Peyer's patch (tissue), 4 donors: ENCODE measurements at regions not wholly inside any gene's neighbourhood (a gene's known extent, or its start where the extent isn't known, plus 50 kb on each side); places are given as distances from the start of the nearest gene placed in this dataset.

Experiments used
- DNase-seq, 3 donors: peaks; one replicate each; pipeline ENCODE4 v3.0.0-alpha.2; 2017 to 2019
- H3K27ac ChIP-seq, 4 donors: fragments of 200-600 bp; sonication (generic); one replicate each; pipeline ENCODE4 v1.5.1; 2016 to 2019
- H3K27me3 ChIP-seq, 2 donors: fragments of 200-600 bp; sonication (generic); one replicate each; pipeline ENCODE4 v1.5.1; 2019
- H3K36me3 ChIP-seq, 3 donors: fragments of 200-600 bp; sonication (generic); one replicate each; pipeline ENCODE4 v1.5.1; 2016 to 2019
- H3K4me1 ChIP-seq, 4 donors: fragments of 200-600 bp; sonication (generic); one replicate each; pipeline ENCODE4 v1.5.1; 2016 to 2019
- H3K4me3 ChIP-seq, 4 donors: fragments of 200-600 bp; sonication (generic); 1 replicate in 3 of 4; 2 replicates in 1 of 4; pipeline ENCODE4 v1.5.1; 2016 to 2019; ENCODE audit warnings: mild to moderate bottlenecking in 1 of 4
- H3K9me3 ChIP-seq, 4 donors: fragments of 200-600 bp; sonication (generic); one replicate each; pipeline ENCODE4 v1.5.1; 2016 to 2019; ENCODE audit warnings: mild to moderate bottlenecking in 1 of 4
- POLR2A ChIP-seq, 2 donors: fragments of 450-650 bp; IDR thresholded peaks; one replicate each; pipeline ENCODE4 v1.5.1; 2017; ENCODE audit warnings: antibody characterized with exemption in 2 of 2, mild to moderate bottlenecking in 2 of 2, moderate library complexity in 2 of 2
- TF ChIP-seq, protein P1 (sequence below), 6 experiments: fragments of 450-650 bp in 4 of 6; fragments of 200-600 bp in 2 of 6; sonication (generic) in 1 of 6; IDR thresholded peaks; one replicate each; pipeline ENCODE4 v1.5.1; 2017 to 2019; ENCODE audit warnings: antibody characterized with exemption in 6 of 6, mild to moderate bottlenecking in 3 of 6, moderate library complexity in 1 of 6

DNA sequence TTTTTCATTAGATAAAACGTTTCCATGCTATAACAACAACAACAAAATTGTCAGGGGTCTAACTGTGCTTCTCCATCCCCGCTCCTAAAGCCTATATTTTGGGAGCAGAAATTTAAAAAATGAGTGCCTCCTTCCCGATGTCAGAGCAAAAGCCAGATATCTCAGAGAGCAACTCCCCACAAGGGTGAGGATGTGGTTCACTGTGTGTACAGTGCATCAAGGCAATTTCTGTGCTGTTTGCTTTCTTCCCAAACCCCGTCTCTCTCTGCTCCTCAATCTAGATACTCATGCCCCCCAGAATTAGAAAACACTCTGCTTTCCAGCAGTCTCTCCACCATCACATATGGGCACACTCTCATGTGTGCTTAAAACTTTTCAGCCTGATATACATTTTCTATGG lies 76.7 kb upstream of the MBNL1 start:
- Histone ChIP-seq H3K27me3 (no peaks in the 10 kb centered on the region), H3K4me1 (peaks cover 0 to 6% (median 1%) of the 10 kb centered on the region in 4 donors), H3K4me3 (no peak overlapping the region), H3K36me3 (no peaks in the 10 kb centered on the region), H3K9me3 (no peaks in the 10 kb centered on the region), H3K27ac (peak overlapping the region in 3 of 4 donors; percentile 19 to 53 (median 28))
- DNase-seq, result peak in 2 of 3 donors; percentile 37 to 67
- TF ChIP-seq, protein P1, sequence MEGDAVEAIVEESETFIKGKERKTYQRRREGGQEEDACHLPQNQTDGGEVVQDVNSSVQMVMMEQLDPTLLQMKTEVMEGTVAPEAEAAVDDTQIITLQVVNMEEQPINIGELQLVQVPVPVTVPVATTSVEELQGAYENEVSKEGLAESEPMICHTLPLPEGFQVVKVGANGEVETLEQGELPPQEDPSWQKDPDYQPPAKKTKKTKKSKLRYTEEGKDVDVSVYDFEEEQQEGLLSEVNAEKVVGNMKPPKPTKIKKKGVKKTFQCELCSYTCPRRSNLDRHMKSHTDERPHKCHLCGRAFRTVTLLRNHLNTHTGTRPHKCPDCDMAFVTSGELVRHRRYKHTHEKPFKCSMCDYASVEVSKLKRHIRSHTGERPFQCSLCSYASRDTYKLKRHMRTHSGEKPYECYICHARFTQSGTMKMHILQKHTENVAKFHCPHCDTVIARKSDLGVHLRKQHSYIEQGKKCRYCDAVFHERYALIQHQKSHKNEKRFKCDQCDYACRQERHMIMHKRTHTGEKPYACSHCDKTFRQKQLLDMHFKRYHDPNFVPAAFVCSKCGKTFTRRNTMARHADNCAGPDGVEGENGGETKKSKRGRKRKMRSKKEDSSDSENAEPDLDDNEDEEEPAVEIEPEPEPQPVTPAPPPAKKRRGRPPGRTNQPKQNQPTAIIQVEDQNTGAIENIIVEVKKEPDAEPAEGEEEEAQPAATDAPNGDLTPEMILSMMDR (IDR thresholded peaks at IDR 0.05), result no peak
- TF ChIP-seq POLR2A (IDR thresholded peaks at IDR 0.05), result no peak

- H3K36me3 ChIP-seq, result no peaks in the 10 kb centered on the region
- no peak for DNase-seq
- peak overlapping the region in 3 of 4 donors; percentile 18 to 40 (median 39) for H3K4me3 ChIP-seq
- H3K27ac ChIP-seq, result peak overlapping the region; percentile 36 to 74 (median 54)
- H3K4me1 ChIP-seq, result peaks cover 0 to 6% (median 1%) of the 10 kb centered on the region in 4 donors
- TF ChIP-seq, protein P1 (IDR thresholded peaks at IDR 0.05), result no peak
- TF ChIP-seq POLR2A (IDR thresholded peaks at IDR 0.05), result no peak
- H3K9me3 ChIP-seq, result no peaks in the 10 kb centered on the region
- H3K27me3 ChIP-seq, result no peaks in the 10 kb centered on the region
Measured at GRCh38 chr3:152192936-152193672, 75.6 kb upstream of the MBNL1 start.

- Histone ChIP-seq H3K36me3 (no peaks in the 10 kb centered on the region), H3K4me3 (peak overlapping the region; percentile 14 to 40 (median 28)), H3K4me1 (peaks cover 0 to 6% (median 1%) of the 10 kb centered on the region in 4 donors), H3K27me3 (no peaks in the 10 kb centered on the region), H3K27ac (peak overlapping the region; percentile 36 to 74 (median 54)), H3K9me3 (no peaks in the 10 kb centered on the region)
- peak in 1 of 3 donors; percentile 29 for DNase-seq
- TF ChIP-seq POLR2A (IDR thresholded peaks at IDR 0.05), result no peak
- TF ChIP-seq, protein P1 (IDR thresholded peaks at IDR 0.05), result no peak
Measured at GRCh38 chr3:152193673-152194267, 75.0 kb upstream of the MBNL1 start.

- Histone ChIP-seq H3K4me3 (no peak overlapping the region), H3K27ac (peak overlapping the region in 2 of 4 donors; percentile 36 to 74), H3K27me3 (no peaks in the 10 kb centered on the region), H3K36me3 (no peaks in the 10 kb centered on the region), H3K9me3 (no peaks in the 10 kb centered on the region), H3K4me1 (peaks cover 0 to 6% (median 3%) of the 10 kb centered on the region in 4 donors)
- TF ChIP-seq, protein P1 (IDR thresholded peaks at IDR 0.05), result no peak
- TF ChIP-seq POLR2A (IDR thresholded peaks at IDR 0.05), result no peak
- no peak for DNase-seq
Measured at GRCh38 chr3:152195206-152195605, 73.5 kb upstream of the MBNL1 start.

DNA sequence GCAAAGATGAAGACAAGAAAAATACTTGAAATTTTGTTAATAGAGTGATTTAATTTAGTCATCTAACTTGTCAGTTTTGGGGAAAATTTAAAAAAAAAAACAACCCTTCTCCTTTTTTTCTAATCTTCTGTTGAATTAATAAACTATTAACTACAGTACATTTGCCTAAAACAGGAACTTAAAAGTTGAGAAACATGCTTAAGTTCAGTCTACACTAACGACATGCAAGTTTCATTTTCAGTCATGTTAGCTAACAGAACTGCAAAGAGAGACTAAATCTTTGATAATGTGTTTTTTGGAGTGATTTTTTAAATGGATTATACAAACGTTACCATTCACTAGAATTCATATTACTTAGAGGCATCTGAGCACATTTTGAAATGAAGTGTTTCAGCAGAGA lies 71.9 kb upstream of the MBNL1 start:
- Histone ChIP-seq H3K4me3 (no peak overlapping the region), H3K27ac (peak overlapping the region; percentile 27 to 84 (median 78)), H3K27me3 (no peaks in the 10 kb centered on the region), H3K4me1 (peaks cover 0 to 11% (median 7%) of the 10 kb centered on the region in 4 donors), H3K36me3 (no peaks in the 10 kb centered on the region), H3K9me3 (no peaks in the 10 kb centered on the region)
- DNase-seq, result no peak
- TF ChIP-seq, protein P1 (IDR thresholded peaks at IDR 0.05), result no peak
- TF ChIP-seq POLR2A (IDR thresholded peaks at IDR 0.05), result no peak
